ENCODE measurements at regions not wholly inside any gene's neighbourhood (a gene's known extent, or its start where the extent isn't known, plus 50 kb on each side); places are given as distances from the start of the nearest gene placed in this dataset.

DNA sequence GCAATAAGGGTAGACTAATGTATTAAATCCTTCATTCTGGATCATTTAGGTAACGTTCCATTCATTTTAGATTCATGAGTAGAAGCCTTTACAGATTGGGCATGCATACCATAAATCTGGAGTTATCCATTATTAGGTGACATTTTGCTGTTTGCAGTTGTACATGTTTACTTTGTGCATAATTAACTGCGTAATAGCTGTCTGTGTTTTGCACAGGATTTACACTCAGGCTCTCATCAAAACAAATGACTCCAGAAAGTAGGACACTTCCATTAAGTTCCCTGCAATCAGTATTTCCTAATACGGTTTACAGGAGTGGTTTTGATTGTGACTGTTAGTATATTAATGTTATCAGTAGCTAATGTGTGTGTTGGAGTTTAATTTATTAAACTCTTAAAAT lies 997.4 kb downstream of the HACE1 start:
- Mint-ChIP-seq H3K4me1 (ENCODE audit: low read depth) (no peaks in the 10 kb centered on the region), H3K27me3 (no peaks in the 10 kb centered on the region), H3K36me3 (ENCODE audit: low read depth) (no peaks in the 10 kb centered on the region), H3K4me3 (no peak overlapping the region), H3K27ac (no peak overlapping the region), H3K9me3 (no peaks in the 10 kb centered on the region)
- ATAC-seq, result no peak
- ChIA-PET POLR2A (no interaction called here), CTCF (no interaction called here)
- DNase-seq, result no peak
- intact Hi-C loops (cut with micrococcal nuclease), result no loop called here
- no peak for TF ChIP-seq CTCF (IDR thresholded peaks at IDR 0.05)

- ATAC-seq (no peak), DNase-seq (no peak)
- H3K9me3 Mint-ChIP-seq, result no peaks in the 10 kb centered on the region
- no peaks in the 10 kb centered on the region for H3K27me3 Mint-ChIP-seq
- H3K4me1 Mint-ChIP-seq (ENCODE audit: low read depth), result no peaks in the 10 kb centered on the region
- CTCF ChIA-PET, result no interaction called here
- POLR2A ChIA-PET, result no interaction called here
- TF ChIP-seq CTCF (IDR thresholded peaks at IDR 0.05), result no peak
- no peaks in the 10 kb centered on the region for H3K36me3 Mint-ChIP-seq (ENCODE audit: low read depth)
- H3K27ac Mint-ChIP-seq, result no peak overlapping the region
- H3K4me3 Mint-ChIP-seq, result no peak overlapping the region
- intact Hi-C loops (cut with micrococcal nuclease), result no loop called here
Observed at GRCh38 chr6:103858003-103858402, 1001.7 kb downstream of the HACE1 start.

DNA sequence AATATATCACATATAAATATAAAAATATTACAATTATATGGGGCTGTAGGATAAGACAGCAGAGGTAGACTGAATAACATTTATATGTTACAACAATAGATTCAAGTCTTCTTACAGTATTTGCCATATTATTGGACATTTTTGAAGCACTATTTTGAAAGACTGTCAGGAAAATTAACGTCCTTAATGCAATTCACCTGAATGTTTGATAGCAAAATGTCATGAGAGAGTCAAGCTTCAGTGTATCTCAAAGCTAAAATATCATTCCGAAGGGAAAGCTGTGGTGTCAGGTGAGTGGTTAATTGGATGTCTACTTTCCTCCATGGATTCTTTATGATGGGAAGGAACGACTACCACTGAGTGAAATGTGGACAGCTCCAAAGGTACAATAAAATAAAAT lies 1004.0 kb downstream of the HACE1 start:
- H3K9me3 Mint-ChIP-seq, result no peaks in the 10 kb centered on the region

DNA sequence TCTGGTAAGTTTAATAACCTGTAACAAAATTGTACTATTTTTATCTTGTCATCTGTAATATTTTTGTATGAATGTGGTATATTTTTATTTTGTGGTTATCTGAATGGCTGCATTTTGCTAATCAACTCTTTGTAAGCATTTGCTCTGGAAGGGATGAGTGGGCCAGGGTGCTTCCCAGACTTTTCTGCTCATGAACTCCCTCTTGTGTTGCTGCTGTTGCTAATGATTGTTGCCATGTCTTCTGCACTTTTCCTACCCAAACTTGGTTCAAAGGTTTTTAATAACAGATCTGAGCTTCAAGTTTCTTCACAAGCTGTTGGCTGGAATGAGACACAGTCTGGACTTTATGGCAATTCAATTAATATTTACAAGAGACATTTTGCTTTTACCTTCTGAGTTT lies 1005.7 kb downstream of the HACE1 start:
- H3K9me3 Mint-ChIP-seq, result no peaks in the 10 kb centered on the region
- ATAC-seq (no peak), DNase-seq (no peak)
- POLR2A ChIA-PET, result no interaction called here
- no peak overlapping the region for H3K4me3 Mint-ChIP-seq
- TF ChIP-seq CTCF (IDR thresholded peaks at IDR 0.05), result no peak
- no peaks in the 10 kb centered on the region for H3K27me3 Mint-ChIP-seq
- H3K4me1 Mint-ChIP-seq (ENCODE audit: low read depth), result no peaks in the 10 kb centered on the region
- intact Hi-C loops (cut with micrococcal nuclease), result no loop called here
- CTCF ChIA-PET, result no interaction called here
- H3K36me3 Mint-ChIP-seq (ENCODE audit: low read depth), result no peaks in the 10 kb centered on the region
- no peak overlapping the region for H3K27ac Mint-ChIP-seq

More for the DNA sequence above, 1004.0 kb downstream of the HACE1 start:
- intact Hi-C loops (cut with micrococcal nuclease), result no loop called here
- H3K27ac Mint-ChIP-seq, result no peak overlapping the region
- POLR2A ChIA-PET, result no interaction called here
- H3K36me3 Mint-ChIP-seq (ENCODE audit: low read depth), result no peaks in the 10 kb centered on the region
- no peaks in the 10 kb centered on the region for H3K4me1 Mint-ChIP-seq (ENCODE audit: low read depth)
- H3K27me3 Mint-ChIP-seq, result no peaks in the 10 kb centered on the region
- DNase-seq (no peak), ATAC-seq (no peak)
- CTCF ChIA-PET, result no interaction called here
- TF ChIP-seq CTCF (IDR thresholded peaks at IDR 0.05), result no peak
- H3K4me3 Mint-ChIP-seq, result no peak overlapping the region

GRCh38 chr6:103838457-103838856 lies 1021.3 kb downstream of the HACE1 start:
- Mint-ChIP-seq H3K4me3 (no peak overlapping the region), H3K27ac (no peak overlapping the region), H3K36me3 (ENCODE audit: low read depth) (no peaks in the 10 kb centered on the region), H3K9me3 (peaks cover 2% of the 10 kb centered on the region), H3K4me1 (ENCODE audit: low read depth) (no peaks in the 10 kb centered on the region), H3K27me3 (no peaks in the 10 kb centered on the region)
- ChIA-PET CTCF (no interaction called here), POLR2A (no interaction called here)
- intact Hi-C loops (cut with micrococcal nuclease), result no loop called here
- TF ChIP-seq CTCF (IDR thresholded peaks at IDR 0.05), result no peak
- ATAC-seq (no peak), DNase-seq (no peak)

Data from activated CD8-positive, alpha-beta T cell treated with anti-CD3 and anti-CD28 coated beads for 36 hours (primary cell).